Kidney epithelial cell (primary cell): ENCODE measurements at regions not wholly inside any gene's neighbourhood (a gene's known extent, or its start where the extent isn't known, plus 50 kb on each side); places are given as distances from the start of the nearest gene placed in this dataset.

Experiments used
- DNase-seq: peaks from one replicate; pipeline ENCODE4 v3.0.0-alpha.2; 2010; ENCODE audit warnings: low read depth
- H3K27me3 ChIP-seq: 2 replicates; pipeline ENCODE4 v1.6.0; 2011; ENCODE audit warnings: low read length; ENCODE audit not compliant: control insufficient read depth, insufficient read depth
- H3K36me3 ChIP-seq: 2 replicates; pipeline ENCODE4 v1.5.1; 2011; ENCODE audit warnings: low read length; ENCODE audit not compliant: control insufficient read depth, insufficient read depth
- H3K4me3 ChIP-seq: 2 replicates; pipeline ENCODE4 v1.5.1; 2011; ENCODE audit warnings: low read depth, mild to moderate bottlenecking, control low read depth, low read length
- TF ChIP-seq, protein P1 (sequence below): IDR thresholded peaks from 2 replicates; pipeline ENCODE4 v1.5.1; 2011; ENCODE audit warnings: mild to moderate bottlenecking, moderate library complexity, low read length, control low read depth, inconsistent platforms; ENCODE audit not compliant: insufficient read depth, poor library complexity, severe bottlenecking

GRCh38 chr9:32855752-32856151 lies 72.4 kb downstream of the TMEM215 start:
- H3K27me3 ChIP-seq, result no peaks in the 10 kb centered on the region
- no peaks in the 10 kb centered on the region for H3K36me3 ChIP-seq
- TF ChIP-seq, protein P1, sequence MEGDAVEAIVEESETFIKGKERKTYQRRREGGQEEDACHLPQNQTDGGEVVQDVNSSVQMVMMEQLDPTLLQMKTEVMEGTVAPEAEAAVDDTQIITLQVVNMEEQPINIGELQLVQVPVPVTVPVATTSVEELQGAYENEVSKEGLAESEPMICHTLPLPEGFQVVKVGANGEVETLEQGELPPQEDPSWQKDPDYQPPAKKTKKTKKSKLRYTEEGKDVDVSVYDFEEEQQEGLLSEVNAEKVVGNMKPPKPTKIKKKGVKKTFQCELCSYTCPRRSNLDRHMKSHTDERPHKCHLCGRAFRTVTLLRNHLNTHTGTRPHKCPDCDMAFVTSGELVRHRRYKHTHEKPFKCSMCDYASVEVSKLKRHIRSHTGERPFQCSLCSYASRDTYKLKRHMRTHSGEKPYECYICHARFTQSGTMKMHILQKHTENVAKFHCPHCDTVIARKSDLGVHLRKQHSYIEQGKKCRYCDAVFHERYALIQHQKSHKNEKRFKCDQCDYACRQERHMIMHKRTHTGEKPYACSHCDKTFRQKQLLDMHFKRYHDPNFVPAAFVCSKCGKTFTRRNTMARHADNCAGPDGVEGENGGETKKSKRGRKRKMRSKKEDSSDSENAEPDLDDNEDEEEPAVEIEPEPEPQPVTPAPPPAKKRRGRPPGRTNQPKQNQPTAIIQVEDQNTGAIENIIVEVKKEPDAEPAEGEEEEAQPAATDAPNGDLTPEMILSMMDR, result no peak
- no peak for DNase-seq
- H3K4me3 ChIP-seq, result no peak overlapping the region

DNA sequence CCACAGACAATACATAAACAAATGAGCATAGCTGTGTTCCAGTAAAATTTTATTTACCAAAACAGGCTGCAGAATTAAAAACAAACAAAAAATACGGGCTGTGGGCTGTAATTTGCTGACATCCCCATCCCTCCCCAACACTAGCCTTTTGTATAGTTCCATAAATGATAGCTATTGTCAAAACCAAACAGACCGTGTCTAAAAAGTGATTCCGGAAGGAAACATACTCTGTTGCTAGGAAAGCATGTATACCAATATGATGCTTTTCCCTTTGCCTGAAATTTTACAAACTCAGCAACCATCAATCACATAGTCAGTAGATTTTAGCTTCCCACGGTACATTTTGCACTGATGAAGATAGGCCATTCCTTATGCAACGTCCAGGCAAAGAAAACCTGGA lies 80.0 kb downstream of the TMEM215 start:
- Histone ChIP-seq H3K4me3 (no peak overlapping the region), H3K36me3 (no peaks in the 10 kb centered on the region), H3K27me3 (no peaks in the 10 kb centered on the region)
- TF ChIP-seq, protein P1, result no peak
- no peak for DNase-seq

DNA sequence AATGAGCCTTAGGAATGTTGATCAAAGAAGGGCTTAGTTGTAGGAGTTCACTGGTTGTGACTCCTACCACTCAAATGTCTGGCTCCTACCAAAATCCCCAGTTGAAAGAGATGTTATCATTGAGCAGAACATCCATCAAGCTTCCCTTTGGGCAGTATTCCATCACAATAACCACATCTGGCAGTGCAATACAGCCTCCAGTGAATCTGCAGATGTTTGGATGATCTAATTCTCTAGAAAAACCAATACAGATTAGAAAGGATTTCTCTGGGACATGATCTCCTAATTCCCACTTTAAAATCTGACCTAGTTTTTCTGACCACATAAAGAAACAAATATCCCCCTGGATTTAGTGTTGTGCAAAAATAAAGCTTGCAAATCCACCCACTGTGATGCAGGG lies 81.6 kb downstream of the TMEM215 start:
- DNase-seq, result no peak
- no peak overlapping the region for H3K4me3 ChIP-seq
- H3K36me3 ChIP-seq, result no peaks in the 10 kb centered on the region
- TF ChIP-seq, protein P1, result no peak
- no peaks in the 10 kb centered on the region for H3K27me3 ChIP-seq

DNA sequence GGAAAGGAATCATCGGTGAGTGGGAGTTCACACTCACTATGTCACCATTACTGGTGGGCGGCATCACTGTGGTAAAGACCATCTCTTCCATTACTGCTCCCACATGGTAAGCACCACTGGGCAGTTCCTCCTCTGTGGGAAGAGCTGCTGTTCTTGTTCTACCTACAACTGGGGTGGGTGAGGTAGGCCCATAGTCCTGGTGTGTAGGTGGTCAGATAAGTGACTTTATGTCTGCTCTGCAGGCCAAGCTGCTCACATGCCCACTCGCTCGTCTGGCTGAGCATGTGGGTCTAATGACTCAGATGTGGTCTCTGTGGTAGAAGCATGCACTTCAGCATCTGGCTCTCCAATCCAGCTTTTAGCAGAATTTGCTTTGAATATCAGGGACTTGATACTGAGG lies 82.9 kb downstream of the TMEM215 start:
- Histone ChIP-seq H3K36me3 (no peaks in the 10 kb centered on the region), H3K4me3 (no peak overlapping the region), H3K27me3 (no peaks in the 10 kb centered on the region)
- no peak for DNase-seq
- TF ChIP-seq, protein P1, result no peak

DNA sequence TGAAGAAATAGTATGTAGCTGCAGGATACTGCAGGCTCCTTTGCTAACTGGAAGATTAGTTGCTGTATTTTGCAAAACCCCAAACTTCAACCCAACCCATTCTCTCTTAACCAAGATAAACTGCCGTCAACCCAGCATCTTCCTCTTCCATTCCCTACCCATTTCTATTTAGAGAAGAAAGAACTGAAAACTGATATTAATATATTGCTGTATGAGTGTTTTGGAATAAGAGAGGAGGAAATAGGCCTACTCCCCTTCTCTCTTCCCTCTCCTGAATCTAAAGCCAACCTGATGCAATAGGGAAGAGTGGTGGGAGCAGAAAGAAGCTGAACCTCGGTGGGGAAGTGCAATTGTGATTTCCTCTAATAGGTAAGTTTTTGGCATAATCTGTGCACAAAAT lies 83.7 kb downstream of the TMEM215 start:
- no peaks in the 10 kb centered on the region for H3K36me3 ChIP-seq
- no peak overlapping the region for H3K4me3 ChIP-seq
- DNase-seq, result no peak
- H3K27me3 ChIP-seq, result no peaks in the 10 kb centered on the region
- TF ChIP-seq, protein P1, result no peak

GRCh38 chr9:32867601-32868204 lies 84.4 kb downstream of the TMEM215 start:
- Histone ChIP-seq H3K27me3 (no peaks in the 10 kb centered on the region), H3K36me3 (no peaks in the 10 kb centered on the region), H3K4me3 (no peak overlapping the region)
- TF ChIP-seq, protein P1, result no peak
- no peak for DNase-seq
